Gastroesophageal sphincter (tissue), 3 donors: ENCODE measurements at regions not wholly inside any gene's neighbourhood (a gene's known extent, or its start where the extent isn't known, plus 50 kb on each side); places are given as distances from the start of the nearest gene placed in this dataset.

ENCODE experiments used
- CTCF ChIP-seq, 4 experiments: fragments of 200-600 bp in 2 of 4; fragments of 450-650 bp in 2 of 4; sonication (generic) in 1 of 4; IDR thresholded peaks; one replicate each; pipeline ENCODE4 v1.5.1; 2017 to 2019; ENCODE audit warnings: antibody characterized with exemption in 4 of 4, mild to moderate bottlenecking in 2 of 4, moderate library complexity in 2 of 4
- EP300 ChIP-seq: sonication (generic); formaldehyde crosslinking; IDR thresholded peaks from one replicate; pipeline ENCODE4 v1.6.1; 2017; ENCODE audit warnings: antibody characterized with exemption, mild to moderate bottlenecking
- POLR2A ChIP-seq, 2 donors: fragments of 450-650 bp; IDR thresholded peaks; one replicate each; pipeline ENCODE4 v1.6.1; 2017; ENCODE audit warnings: antibody characterized with exemption in 2 of 2, mild to moderate bottlenecking in 2 of 2, moderate library complexity in 1 of 2
- POLR2AphosphoS5 ChIP-seq: sonication (generic); formaldehyde crosslinking; IDR thresholded peaks from one replicate; pipeline ENCODE4 v1.6.1; 2017; ENCODE audit warnings: antibody characterized with exemption

- no peak for TF ChIP-seq POLR2A (IDR thresholded peaks at IDR 0.05)
- no peak for TF ChIP-seq POLR2AphosphoS5
- no peak for TF ChIP-seq CTCF (IDR thresholded peaks at IDR 0.05)
- no peak for TF ChIP-seq EP300
Observed at GRCh38 chr11:92300876-92301275, 76.3 kb downstream of the FAT3 start.
